Bone marrow (tissue), 2 donors: ENCODE measurements at regions not wholly inside any gene's neighbourhood (a gene's known extent, or its start where the extent isn't known, plus 50 kb on each side); places are given as distances from the start of the nearest gene placed in this dataset.

Experiments
- DNase-seq, 2 donors: peaks; one replicate each; lab custom pipeline; 2025; lab: John Stamatoyannopoulos, UW

DNA sequence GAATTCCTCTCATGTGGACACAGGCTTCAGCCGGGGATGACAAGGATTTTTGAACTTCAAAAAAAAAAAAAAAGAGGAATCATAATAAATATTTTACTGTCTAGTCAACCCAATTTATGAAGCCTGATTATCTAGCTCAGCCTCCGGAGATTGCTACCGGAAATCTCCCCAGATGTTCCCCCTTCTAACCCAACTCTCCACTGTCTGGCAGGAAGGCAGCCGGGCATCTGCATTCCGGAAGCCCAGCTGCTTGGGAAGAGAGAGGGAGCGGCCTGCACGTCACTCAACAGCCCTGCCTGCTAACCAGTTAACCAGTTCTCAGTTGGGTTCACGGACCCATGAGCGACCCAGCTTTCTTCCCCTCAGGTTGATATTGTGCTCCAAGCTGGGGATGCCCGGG lies 87.2 kb upstream of the POU3F3 start:
- peak in 1 of 2 donors; percentile 93 for DNase-seq

DNA sequence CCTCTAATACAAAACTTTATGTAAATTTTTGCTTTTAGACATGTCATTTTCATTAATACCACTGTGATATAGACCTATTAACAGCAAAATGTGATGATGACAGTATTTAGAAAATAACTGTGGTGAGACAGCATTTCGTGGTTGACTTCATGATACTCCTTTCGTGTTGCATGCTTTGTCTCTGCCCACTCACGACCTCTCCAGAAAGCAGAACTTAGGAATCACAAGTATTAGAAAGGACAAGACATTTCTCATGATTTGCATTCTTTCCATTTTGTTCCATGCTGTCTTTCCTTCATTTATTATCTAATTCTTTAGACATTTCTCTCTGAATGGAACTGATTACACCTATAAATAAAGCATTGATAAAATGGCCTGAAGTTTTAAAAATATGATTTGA lies 85.2 kb upstream of the POU3F3 start:
- peak in 1 of 2 donors; percentile 49 for DNase-seq

DNA sequence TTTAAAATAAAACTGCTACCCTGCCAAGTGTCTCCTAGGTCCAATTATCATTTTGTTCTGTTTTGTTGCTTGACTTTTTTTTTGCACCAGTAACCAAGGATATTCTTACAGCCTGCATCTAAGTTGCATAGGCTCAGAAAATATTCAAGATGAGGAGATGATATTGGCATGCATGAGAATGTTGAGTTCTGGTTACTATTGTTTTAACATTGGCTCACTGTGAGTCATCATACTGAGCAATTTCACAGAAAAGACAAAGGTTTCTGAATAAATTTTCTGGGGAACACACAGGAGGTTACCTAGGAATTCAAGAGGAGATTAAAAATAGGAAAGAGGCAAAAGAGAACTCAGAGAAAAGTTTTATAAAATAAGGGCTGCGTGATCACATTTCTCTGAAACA lies 84.8 kb upstream of the POU3F3 start:
- no peak for DNase-seq

DNA sequence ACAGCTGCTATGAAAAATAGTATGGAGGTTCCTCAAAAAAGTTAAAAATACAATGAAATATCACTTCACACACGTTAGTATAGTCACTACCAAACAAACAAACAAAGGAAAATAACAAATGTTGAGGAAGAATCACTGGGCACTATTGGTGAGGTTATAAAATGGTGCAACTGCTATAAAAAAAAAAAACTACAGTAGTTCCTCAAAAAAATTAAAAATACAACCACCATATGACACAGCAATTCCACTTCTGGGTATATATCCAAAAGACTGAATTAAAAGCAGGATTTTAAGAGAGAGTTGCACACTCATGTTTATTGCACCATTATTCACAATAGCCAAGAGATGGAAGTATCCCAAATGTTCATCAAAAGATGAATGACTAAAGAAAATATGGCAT lies 80.9 kb upstream of the POU3F3 start:
- peak in 1 of 2 donors; percentile 18 for DNase-seq

DNA sequence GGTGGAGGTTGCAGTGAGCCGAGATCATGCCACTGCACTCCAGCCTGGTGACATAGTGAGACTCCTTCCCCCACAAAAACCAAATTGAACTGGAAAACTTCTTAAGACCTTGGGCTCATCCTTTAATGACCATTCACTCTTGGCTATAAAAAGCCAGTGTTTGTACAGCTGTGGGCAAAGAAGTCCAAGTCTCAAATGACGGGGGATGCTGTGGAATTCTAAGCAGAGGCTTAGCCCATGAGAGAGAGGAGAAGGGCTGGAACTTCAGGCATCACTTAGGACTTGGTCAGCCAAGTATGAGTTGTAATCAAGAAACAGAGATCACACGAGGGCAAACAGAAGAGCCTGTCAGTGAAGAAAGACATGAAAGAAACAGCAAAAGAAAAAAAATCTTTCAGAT lies 79.3 kb upstream of the POU3F3 start:
- no peak for DNase-seq

DNA sequence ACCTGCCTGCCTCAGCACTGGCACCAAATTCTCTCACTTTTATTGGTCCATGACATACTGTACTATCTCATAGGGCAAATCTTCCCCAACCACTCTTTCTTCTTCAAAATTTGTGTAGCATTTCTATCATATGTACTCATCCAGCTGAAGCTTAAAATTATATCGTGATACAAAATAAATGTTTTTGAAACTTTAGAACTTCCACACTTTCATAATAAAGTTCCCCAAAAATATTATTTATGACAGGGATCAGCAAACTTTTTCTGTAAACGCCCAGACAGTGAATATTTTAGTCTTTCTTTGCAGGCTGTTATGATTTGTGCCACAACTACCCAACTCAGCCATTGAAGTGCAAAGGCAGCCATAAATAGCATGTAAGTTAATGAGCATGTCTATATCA lies 76.2 kb upstream of the POU3F3 start:
- DNase-seq = no peak

DNA sequence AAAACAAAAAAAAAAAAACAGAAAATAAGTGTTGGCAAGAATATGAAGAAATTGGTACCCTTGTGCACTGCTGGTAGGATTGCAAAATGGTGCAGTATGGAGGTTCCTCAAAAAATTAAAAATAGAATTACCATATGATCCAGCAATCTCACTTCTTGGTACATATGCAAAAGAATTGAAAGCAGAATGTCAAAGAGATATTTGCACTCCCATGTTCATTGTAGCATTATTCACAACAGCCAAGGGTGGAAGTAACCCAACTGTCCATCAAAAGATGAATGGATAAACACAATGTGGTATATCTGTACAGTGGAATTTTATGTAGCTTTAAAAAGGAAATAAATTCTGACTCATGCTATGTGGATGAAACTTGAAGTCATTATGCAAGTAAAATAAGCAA lies 72.8 kb upstream of the POU3F3 start:
- DNase-seq = no peak

DNA sequence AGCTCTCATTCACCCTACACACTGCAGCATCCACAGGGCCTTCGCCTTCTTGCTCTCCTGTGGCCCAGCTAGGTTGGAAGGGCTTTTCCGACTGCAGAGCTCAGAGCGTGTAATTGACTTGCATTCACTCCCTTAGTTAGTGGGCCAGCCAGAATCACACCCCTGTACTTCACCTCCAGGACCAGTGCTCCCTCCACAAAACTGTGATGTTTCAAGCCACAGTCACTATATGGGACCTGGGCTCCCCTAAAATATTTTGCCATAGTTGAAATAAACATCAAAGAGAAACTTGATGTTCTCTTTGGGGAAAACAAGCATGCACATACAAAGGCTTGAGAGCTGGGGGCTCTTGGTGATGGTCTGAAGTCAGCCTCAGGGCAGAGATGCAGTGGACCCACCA lies 69.7 kb upstream of the POU3F3 start:
- no peak for DNase-seq

DNA sequence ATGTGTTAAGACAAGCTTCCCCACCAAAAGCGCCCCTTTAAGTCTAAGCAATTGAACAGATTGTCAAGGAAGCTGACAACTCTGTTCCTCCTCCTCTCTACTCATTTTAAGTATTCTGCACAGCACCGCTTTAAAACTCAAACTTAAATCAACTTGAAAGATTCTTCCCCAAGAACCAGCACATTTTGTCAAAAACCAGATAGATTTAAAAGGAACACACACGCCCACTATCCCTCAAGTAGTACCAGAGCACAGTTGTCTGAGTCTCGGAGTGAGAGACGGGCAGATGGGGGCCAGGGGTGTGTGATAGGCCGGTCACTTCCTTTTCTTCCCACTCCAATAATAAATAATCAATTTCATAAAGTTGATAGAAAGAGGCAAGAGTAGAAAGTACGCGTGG lies 67.7 kb upstream of the POU3F3 start:
- DNase-seq = no peak

DNA sequence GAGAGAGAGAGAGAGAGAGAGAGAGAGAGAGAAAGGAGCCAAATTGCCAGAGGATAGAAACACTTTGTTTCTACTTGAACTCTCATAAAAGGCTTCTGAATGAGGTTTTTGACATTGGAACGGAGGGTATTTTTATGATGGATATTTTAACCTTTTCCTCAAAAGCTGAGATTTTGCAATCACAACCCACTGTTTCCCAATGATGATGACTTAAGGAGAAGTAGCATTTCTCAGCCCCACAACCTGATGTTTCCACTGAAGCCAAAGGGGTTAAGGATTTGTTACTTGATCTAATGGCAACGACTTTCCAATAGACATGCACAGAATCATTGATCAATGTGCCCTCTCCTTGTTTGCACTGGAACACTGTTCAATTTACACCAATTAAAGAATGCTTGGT lies 67.1 kb upstream of the POU3F3 start:
- no peak for DNase-seq

DNA sequence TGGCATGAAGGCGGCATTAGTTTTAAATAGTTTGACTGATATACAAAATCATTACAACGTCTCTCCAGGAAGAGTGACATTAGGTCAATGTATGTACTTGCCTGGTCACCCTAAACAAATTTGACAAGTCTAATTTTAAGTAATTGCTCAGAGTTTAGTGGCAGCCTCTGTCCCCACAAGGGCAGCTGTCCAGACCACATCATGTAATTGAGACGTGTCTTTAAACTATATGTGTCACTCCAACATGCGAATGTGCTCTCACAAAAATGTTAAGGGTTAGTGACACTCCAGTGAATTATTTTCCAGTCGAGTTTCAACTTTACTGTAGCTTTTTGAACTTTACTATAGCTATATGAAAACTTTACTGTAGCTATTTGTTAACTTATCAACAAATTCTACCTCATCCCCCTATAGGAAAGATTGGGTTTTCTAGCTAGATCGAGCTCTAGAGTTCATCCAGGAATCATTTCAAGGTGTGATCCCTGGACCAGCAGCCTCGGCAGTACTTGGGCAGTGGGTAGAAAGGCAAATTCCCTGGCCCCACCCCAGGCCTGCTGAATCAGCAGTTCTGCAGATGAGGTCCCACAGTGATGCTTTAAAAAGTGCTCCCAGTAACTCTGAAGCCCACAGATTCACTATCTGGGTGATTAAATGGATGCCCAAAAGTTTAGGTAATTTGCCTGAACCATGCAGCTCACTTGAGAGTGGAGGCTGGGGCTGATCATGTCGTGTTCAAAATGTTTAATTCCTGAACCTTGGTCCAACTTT lies 66.4 kb upstream of the POU3F3 start:
- DNase-seq = no peak

DNA sequence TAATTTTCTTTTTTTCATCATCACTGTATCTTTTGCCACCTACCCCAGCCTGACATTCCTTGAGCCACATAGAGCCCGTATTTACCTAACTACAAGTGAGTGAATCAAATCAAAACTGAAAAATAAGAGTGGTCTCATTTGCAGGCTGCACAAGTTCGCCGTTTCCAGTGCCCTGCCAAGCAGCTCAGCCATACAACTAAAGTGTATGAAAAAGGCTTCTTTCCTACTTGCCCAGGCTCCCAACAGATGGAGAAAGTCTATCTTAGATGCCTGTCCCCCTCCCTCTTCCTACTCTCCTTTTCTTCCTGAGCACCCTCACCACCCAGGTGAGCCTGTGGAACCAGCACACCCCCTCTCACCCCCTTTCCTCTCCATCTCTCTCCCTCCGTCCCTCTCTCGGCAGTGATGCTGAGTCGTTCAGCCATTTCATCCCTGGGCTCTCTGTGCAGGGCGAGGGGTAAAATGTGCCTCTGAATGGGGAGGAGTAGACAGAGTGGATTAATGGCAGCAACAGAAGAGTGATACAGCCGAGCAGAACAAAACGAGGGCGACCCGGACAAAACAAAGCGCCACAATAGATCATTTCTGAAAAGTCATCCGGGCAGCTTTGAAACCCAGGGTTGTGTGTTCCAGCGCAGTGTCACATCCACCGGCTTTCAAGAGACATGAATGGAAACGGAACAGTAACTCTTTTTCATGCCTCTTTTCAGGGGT lies 65.0 kb upstream of the POU3F3 start:
- DNase-seq = no peak

DNA sequence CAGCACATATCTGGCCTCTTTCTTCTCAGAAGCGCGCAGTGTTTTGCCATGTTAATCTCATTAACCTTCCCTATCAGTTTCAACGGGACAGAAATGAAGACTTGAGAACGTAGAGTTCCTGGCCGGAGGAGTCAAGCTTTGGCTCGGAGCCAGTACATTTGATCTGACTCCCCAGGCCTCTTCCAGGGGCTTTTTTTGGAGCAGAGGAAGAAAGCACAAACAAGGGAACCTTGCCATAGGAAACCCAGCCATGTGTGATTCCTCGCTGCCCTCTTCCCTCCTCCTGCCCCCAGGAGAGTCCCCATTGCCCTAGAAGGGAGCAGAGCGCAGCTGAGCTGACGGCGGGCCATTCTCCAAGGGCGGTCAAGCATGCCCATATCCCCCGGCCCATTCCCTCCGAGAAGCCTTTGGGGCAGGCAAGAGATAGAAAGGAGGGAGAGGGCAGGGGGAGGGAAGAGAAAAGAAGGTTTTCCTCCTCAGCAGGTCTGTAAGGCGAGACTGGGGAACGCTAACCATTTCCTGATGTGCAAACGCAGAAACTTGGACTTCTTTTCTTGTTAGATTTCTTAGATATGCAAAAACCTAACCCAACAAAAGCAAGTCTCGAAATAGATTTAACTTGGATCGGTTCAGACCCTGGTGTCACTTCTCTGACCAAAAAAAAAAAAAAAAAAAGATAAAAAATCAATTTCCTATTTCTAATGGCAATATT lies 63.7 kb upstream of the POU3F3 start:
- DNase-seq = no peak

DNA sequence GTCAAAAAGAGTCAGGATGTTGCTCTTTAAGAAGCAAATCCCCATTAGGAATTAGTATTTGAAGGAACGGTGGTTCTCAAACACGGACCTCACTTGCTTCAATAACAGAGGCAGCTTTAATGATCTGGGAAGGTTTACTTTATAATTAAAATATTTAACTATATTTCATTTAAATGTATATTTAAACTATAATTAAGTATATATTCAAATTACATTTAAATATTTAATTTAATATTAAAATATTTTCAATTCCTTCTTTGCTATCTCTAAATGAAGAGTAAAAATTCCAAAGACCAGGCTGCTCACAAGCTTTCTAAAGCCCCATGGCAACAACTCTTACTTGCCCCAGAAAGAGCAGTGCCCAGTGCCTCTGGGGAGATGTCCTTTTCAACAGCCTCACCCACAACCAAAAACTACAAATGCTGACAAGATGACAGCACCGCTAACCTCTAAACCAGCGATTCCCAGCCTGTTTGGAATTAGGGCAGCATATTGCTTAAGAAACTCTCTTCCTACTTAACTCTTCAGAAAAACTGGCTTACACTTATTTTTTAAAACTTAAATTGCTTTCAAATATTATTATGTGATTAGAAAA lies 62.9 kb upstream of the POU3F3 start:
- DNase-seq = no peak

DNA sequence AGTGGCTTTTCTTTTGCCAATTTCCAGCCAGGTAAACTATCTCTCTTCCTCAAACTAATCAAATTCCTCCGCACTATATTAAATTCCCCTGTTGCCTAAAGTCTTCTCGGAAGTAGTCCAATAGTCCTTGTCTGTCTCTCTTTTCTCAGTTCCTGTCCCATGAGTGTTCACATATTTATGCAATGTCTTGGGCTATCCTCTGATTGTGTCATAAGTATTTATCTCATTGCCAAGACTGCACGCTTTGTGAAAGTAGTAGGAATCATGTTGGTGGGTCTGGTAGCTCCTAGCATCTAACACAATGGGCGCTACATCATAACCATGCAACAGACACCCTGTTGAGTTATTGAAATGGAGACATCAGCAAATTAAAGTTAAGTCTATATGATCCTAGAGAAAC lies 59.9 kb upstream of the POU3F3 start:
- no peak for DNase-seq

DNA sequence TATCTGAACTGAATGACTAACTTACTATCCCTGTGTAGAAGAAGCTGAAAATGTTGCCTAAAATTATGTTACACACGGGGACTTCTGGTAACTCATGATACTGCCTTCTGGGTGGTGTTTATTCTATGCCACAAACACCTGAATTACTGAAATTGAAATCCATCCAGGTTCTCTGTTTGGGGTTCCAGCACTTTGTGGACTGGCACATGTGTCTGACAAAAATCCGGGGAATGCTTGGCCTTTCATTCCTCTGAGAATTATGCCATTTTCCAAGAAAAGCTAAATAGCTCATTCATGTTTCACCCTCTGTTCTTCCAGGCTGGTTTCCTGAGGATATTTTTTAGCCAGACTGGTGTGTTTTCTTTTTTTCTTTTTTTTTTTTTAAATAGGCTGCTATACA lies 59.5 kb upstream of the POU3F3 start:
- no peak for DNase-seq
